ENCODE measurements at regions not wholly inside any gene's neighbourhood (a gene's known extent, or its start where the extent isn't known, plus 50 kb on each side); places are given as distances from the start of the nearest gene placed in this dataset.

DNA sequence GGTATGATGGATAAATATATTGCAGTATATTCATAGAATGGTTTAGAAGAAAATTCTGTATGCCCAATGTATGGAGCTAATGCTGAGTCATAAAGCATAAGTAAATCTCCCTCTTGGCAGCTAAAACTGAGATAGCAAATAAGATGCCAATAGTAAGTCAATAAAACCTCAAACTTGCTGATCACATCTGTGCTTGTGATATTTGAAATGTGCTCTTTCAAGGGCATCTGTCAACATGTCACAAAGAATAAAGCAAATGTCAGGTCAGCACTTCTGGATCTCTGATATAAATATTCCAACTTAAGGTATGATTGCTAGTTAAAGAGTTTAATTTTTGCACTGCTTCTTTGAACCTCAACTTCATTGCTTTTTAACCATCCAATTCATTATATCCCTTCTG, 262.3 kb upstream of the EMCN start:
- TF ChIP-seq POLR2A (IDR thresholded peaks at IDR 0.05): no peak
- TF ChIP-seq, protein P1, sequence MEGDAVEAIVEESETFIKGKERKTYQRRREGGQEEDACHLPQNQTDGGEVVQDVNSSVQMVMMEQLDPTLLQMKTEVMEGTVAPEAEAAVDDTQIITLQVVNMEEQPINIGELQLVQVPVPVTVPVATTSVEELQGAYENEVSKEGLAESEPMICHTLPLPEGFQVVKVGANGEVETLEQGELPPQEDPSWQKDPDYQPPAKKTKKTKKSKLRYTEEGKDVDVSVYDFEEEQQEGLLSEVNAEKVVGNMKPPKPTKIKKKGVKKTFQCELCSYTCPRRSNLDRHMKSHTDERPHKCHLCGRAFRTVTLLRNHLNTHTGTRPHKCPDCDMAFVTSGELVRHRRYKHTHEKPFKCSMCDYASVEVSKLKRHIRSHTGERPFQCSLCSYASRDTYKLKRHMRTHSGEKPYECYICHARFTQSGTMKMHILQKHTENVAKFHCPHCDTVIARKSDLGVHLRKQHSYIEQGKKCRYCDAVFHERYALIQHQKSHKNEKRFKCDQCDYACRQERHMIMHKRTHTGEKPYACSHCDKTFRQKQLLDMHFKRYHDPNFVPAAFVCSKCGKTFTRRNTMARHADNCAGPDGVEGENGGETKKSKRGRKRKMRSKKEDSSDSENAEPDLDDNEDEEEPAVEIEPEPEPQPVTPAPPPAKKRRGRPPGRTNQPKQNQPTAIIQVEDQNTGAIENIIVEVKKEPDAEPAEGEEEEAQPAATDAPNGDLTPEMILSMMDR (IDR thresholded peaks at IDR 0.05): no peak
- TF ChIP-seq POLR2AphosphoS5 (IDR thresholded peaks at IDR 0.05): no peak

All from prostate gland (tissue), 2 donors.